ENCODE measurements at regions not wholly inside any gene's neighbourhood (a gene's known extent, or its start where the extent isn't known, plus 50 kb on each side); places are given as distances from the start of the nearest gene placed in this dataset.

GRCh38 chr20:52470561-52470960 lies 279.0 kb upstream of the ZFP64 start:
- TF ChIP-seq EZH2 (IDR thresholded peaks at IDR 0.05) (no peak), POLR2AphosphoS5 (IDR thresholded peaks at IDR 0.05; ENCODE audit: borderline replicate concordance, low read depth, low read length) (no peak), FOXP2 (optimal IDR thresholded peaks at IDR 0.05; ENCODE audit: control extremely low read depth, extremely low read length, insufficient read depth) (no peak)

All from SK-N-MC (cell line).